ENCODE measurements at regions not wholly inside any gene's neighbourhood (a gene's known extent, or its start where the extent isn't known, plus 50 kb on each side); places are given as distances from the start of the nearest gene placed in this dataset.
"Not testable (repeated sequence)": the region's sequence is repeated elsewhere in the genome, so short reads cannot be mapped to it uniquely, and the experiment has no call there.

DNA sequence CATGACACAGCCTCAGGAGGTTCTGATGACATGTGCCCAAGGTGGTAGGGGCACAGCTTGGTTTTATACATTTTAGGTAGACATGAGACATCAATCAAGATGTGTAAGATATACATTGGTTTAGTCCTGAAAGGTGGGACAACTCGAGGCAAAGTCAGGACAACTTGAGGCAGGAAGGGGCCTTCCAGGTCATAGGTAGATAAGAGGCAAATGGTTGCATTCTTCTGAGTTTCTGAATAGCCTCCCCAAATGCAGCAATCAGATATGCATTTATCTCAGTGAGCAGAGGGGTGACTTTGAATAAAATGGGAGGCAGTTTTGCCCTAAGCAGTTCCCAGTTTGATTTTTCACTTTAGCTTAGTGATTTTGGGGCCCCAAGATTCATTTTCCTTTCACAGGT lies 91.6 kb downstream of the CHCHD4 start:
- 59 to 75% methylated on average over 1 of the region's 1 CpG for WGBS, 2 donors
- TF ChIP-seq, protein P1, sequence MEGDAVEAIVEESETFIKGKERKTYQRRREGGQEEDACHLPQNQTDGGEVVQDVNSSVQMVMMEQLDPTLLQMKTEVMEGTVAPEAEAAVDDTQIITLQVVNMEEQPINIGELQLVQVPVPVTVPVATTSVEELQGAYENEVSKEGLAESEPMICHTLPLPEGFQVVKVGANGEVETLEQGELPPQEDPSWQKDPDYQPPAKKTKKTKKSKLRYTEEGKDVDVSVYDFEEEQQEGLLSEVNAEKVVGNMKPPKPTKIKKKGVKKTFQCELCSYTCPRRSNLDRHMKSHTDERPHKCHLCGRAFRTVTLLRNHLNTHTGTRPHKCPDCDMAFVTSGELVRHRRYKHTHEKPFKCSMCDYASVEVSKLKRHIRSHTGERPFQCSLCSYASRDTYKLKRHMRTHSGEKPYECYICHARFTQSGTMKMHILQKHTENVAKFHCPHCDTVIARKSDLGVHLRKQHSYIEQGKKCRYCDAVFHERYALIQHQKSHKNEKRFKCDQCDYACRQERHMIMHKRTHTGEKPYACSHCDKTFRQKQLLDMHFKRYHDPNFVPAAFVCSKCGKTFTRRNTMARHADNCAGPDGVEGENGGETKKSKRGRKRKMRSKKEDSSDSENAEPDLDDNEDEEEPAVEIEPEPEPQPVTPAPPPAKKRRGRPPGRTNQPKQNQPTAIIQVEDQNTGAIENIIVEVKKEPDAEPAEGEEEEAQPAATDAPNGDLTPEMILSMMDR (IDR thresholded peaks at IDR 0.05) = no peak
- TF ChIP-seq POLR2A (IDR thresholded peaks at IDR 0.05) = no peak

DNA sequence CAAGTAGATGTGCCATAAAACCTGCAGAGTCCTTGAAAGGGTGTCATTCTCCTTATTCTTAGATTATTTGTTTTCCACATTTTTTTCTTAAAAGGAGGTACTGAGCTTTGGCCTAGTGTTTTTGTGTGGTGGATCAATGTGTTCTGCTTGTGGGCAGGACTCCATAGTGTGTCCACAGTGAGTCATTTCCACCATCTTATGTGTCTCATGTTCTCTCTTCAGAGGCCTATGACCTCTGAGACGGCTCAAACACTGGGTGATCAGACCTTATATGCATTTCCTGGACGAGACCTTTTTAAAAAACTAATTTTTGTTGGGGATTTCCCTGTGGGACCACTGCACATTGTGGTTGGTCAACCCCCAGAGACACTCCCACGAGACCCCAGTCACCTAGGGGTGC lies 93.4 kb downstream of the CHCHD4 start:
- intact Hi-C loops (cut with DNase I; ENCODE audit: low total_unique reads) = no loop called here
- TF ChIP-seq POLR2A (IDR thresholded peaks at IDR 0.05) = no peak
- TF ChIP-seq, protein P1 (IDR thresholded peaks at IDR 0.05) = no peak
- no peak overlapping the region for H3K4me3 ChIP-seq (ENCODE audit: low read depth, poor library complexity, severe bottlenecking)
- 71 to 75% methylated on average over 3 of the region's 3 CpGs for WGBS, 2 donors
- no peak for DNase-seq (ENCODE audit: low spot score in 2 of 2)

More for the DNA sequence above, 91.6 kb downstream of the CHCHD4 start:
- no peak for DNase-seq (ENCODE audit: low spot score in 2 of 2)
- intact Hi-C loops (cut with DNase I; ENCODE audit: low total_unique reads) = no loop called here
- no peak overlapping the region for H3K4me3 ChIP-seq (ENCODE audit: low read depth, poor library complexity, severe bottlenecking)

DNA sequence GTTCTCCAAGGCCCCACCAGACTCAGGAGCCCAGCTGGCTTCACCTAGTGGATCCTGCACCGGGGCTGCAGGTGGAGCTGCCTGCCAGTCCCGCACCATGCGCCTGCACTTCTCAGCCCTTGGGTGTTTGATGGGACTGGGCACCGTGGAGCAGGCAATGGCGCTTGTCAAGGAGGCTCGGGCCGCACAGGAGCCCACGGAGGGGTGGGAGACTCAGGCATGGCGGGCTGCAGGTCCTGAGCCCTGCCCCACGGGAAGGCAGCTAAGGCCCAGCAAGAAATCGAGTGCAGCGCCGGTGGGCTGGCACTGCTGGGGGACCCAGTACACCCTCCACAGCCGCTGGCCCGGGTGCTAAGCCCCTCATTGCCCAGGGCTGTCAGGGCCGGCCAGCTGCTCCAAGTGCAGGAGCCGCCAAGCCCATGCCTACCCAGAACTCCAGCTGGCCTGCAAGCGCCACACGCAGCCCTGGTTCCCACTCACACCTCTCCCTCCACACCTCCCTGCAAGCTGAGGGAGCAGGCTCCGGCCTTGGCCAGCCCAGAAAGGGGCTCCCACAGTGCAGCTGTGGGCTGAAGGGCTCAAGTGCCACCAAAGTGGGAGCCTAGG lies 95.2 kb downstream of the CHCHD4 start:
- WGBS, 2 donors = 91 to 96% methylated on average over 10 to 11 of the region's 20 CpGs
- DNase-seq (ENCODE audit: low spot score in 2 of 2); intact Hi-C loops (cut with DNase I; ENCODE audit: low total_unique reads); H3K4me3 ChIP-seq (ENCODE audit: low read depth, poor library complexity, severe bottlenecking): not testable (repeated sequence)

DNA sequence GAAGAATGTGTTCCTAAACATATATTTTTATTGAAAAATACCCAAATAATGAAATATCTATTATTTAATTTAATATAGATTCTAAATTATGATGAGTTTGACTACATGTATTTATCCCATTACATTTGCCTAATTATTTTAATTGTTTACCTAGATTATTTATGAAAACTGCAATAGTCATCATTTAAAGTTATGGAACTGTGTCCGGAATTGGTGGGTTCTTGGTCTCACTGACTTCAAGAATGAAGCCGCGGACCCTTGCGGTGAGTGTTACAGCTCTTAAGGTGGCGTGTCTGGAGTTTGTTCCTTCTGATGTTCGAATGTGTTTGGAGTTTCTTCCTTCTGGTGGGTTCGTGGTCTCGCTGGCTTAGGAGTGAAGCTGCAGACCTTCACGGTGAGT lies 96.5 kb downstream of the CHCHD4 start:
- intact Hi-C loops (cut with DNase I; ENCODE audit: low total_unique reads); H3K4me3 ChIP-seq (ENCODE audit: low read depth, poor library complexity, severe bottlenecking); DNase-seq (ENCODE audit: low spot score in 2 of 2): not testable (repeated sequence)
- 92 to 94% methylated on average over 9 of the region's 9 CpGs for WGBS, 2 donors

DNA sequence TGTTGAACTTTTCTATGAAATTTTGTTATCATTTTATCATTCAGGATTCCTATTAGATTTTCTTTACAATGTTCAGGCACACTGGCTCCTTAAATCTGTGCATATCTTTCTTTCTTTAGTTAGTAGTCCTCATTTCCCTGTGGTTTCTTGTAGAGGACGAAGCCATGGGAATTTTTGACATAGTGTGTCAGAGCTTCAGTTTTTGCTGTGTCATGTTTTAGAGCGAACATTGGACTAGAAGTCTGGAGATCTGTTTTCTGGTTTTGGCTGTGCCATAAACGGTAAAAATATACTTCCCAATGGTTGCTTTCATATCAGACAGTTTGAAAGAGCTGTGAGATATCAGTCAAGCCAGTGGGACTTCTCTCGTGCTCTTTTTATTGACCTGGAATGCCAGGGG lies 105.2 kb downstream of the CHCHD4 start:
- no peak for DNase-seq (ENCODE audit: low spot score in 2 of 2)
- 53 to 56% methylated on average over 4 of the region's 4 CpGs for WGBS, 2 donors
- H3K4me3 ChIP-seq (ENCODE audit: low read depth, poor library complexity, severe bottlenecking) = no peak overlapping the region
- TF ChIP-seq, protein P1 (IDR thresholded peaks at IDR 0.05) = no peak
- no peak for TF ChIP-seq POLR2A (IDR thresholded peaks at IDR 0.05)
- intact Hi-C loops (cut with DNase I; ENCODE audit: low total_unique reads) = loop anchor here (5.0 kb wide), 1 partner anchor 537 kb away; the partner anchor contains the start of gene HDAC11

DNA sequence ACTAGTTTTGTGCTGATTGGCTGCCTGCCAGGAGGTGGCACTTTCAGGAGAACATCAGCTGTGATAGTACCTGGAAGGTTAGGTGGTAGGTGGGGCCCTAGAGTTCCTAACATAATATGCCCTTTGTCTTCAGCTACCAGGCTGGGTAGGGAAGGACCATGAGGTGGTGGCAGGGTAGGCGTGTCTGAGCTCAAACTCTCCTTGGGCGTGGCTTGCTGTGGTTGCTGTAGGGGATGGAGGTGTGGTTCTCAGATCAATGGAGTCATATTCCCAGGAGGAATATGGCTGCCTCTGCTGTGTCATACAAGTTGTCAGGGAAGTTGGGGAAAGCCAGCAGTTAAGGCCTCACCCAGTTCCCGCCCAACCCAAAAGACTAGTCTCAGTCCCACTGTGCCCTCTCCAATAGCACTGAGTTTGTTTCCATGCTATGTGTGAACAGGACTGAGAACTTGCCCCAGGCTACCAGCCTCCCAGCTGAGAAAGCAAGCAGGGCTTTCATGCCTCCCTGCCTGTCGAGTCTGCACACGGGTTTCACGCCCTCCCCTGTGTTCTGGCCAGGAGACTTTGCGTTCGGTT lies 107.7 kb downstream of the CHCHD4 start:
- 49 to 69% methylated on average over 6 to 8 of the region's 8 CpGs for WGBS, 2 donors
- no peak for TF ChIP-seq POLR2A (IDR thresholded peaks at IDR 0.05)
- TF ChIP-seq, protein P1 (IDR thresholded peaks at IDR 0.05) = no peak
- intact Hi-C loops (cut with DNase I; ENCODE audit: low total_unique reads) = loop anchor here (5.0 kb wide), 1 partner anchor 535 kb away; the partner anchor contains the start of gene HDAC11
- no peak overlapping the region for H3K4me3 ChIP-seq (ENCODE audit: low read depth, poor library complexity, severe bottlenecking)
- peak in 1 of 2 donors; percentile 50 for DNase-seq (ENCODE audit: low spot score in 2 of 2)

DNA sequence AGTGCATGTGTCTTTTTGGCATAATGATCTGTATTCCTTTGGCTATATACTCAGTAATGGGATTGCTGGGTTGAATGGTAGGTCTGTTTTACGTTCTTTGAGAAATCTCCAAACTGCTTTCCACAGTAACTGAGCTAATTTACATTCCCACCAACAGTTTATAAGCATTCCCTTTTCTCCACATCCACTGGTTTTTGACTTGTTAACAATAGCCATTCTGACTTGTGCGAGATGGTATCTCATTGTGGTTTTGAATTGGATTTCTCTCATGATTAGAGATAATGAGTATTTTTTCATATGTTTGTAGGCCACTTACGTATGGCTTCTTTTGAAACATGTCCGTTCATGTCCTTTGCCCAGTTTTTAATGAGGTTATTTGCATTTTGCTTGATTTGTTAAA lies 117.7 kb downstream of the CHCHD4 start:
- TF ChIP-seq, protein P1 (IDR thresholded peaks at IDR 0.05) = no peak
- no peak for TF ChIP-seq POLR2A (IDR thresholded peaks at IDR 0.05)
- intact Hi-C loops (cut with DNase I; ENCODE audit: low total_unique reads) = no loop called here
- H3K4me3 ChIP-seq (ENCODE audit: low read depth, poor library complexity, severe bottlenecking) = no peak overlapping the region
- WGBS, 2 donors = 57 to 85% methylated on average over 4 of the region's 4 CpGs
- DNase-seq (ENCODE audit: low spot score in 2 of 2) = no peak

All from lower leg skin (tissue), 4 donors.